Lower leg skin (tissue), 3 donors: ENCODE measurements at regions not wholly inside any gene's neighbourhood (a gene's known extent, or its start where the extent isn't known, plus 50 kb on each side); places are given as distances from the start of the nearest gene placed in this dataset.

ENCODE experiments used
- POLR2A ChIP-seq, 2 donors: fragments of 450-650 bp; IDR thresholded peaks; one replicate each; pipeline ENCODE4 v1.6.1; 2016 to 2017; ENCODE audit warnings: antibody characterized with exemption in 2 of 2, mild to moderate bottlenecking in 1 of 2, moderate library complexity in 1 of 2
- TF ChIP-seq, protein P1 (sequence below), 3 donors: fragments of 450-650 bp; IDR thresholded peaks; one replicate each; pipeline ENCODE4 v1.5.1; 2016; ENCODE audit warnings: antibody characterized with exemption in 3 of 3, mild to moderate bottlenecking in 3 of 3, moderate library complexity in 2 of 3

DNA sequence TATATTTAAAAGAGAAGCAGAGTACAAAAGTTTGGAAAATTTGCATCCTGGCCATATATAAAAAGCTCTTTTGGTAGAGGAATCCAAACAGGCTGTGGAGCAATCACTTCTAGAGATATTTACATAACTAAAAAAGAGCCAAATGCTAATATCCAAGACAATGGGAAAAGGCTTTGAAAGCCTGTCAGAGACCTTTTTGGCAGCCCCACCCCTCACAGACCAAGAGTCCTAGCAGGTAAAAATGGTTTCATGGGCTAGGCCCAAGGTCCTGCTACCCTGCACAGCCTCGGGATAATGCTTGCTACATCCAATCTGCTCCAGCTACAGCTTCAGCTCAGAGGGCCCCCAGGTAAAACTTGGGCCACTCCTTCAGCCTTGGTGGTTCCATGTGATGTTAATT, 430.2 kb upstream of the KCND2 start:
- TF ChIP-seq, protein P1, sequence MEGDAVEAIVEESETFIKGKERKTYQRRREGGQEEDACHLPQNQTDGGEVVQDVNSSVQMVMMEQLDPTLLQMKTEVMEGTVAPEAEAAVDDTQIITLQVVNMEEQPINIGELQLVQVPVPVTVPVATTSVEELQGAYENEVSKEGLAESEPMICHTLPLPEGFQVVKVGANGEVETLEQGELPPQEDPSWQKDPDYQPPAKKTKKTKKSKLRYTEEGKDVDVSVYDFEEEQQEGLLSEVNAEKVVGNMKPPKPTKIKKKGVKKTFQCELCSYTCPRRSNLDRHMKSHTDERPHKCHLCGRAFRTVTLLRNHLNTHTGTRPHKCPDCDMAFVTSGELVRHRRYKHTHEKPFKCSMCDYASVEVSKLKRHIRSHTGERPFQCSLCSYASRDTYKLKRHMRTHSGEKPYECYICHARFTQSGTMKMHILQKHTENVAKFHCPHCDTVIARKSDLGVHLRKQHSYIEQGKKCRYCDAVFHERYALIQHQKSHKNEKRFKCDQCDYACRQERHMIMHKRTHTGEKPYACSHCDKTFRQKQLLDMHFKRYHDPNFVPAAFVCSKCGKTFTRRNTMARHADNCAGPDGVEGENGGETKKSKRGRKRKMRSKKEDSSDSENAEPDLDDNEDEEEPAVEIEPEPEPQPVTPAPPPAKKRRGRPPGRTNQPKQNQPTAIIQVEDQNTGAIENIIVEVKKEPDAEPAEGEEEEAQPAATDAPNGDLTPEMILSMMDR (IDR thresholded peaks at IDR 0.05), result no peak
- TF ChIP-seq POLR2A (IDR thresholded peaks at IDR 0.05), result no peak
